DOHH2 (cell line): ENCODE measurements at regions not wholly inside any gene's neighbourhood (a gene's known extent, or its start where the extent isn't known, plus 50 kb on each side); places are given as distances from the start of the nearest gene placed in this dataset.

Experiments used
- EZH2phosphoT487 ChIP-seq: fragments of 200-600 bp; sonication (generic); IDR thresholded peaks from 2 replicates; pipeline ENCODE4 v1.6.1; 2017; ENCODE audit warnings: borderline replicate concordance, mild to moderate bottlenecking, antibody characterized with exemption, low read length, moderate library complexity, mixed read lengths
- TF ChIP-seq, protein P1 (sequence below): fragments of 200-600 bp; sonication (generic); IDR thresholded peaks from one replicate; pipeline ENCODE4 v1.5.1; 2014; ENCODE audit warnings: antibody characterized with exemption, mild to moderate bottlenecking, low read depth, low read length; ENCODE audit not compliant: poor library complexity, severe bottlenecking

- TF ChIP-seq, protein P1, sequence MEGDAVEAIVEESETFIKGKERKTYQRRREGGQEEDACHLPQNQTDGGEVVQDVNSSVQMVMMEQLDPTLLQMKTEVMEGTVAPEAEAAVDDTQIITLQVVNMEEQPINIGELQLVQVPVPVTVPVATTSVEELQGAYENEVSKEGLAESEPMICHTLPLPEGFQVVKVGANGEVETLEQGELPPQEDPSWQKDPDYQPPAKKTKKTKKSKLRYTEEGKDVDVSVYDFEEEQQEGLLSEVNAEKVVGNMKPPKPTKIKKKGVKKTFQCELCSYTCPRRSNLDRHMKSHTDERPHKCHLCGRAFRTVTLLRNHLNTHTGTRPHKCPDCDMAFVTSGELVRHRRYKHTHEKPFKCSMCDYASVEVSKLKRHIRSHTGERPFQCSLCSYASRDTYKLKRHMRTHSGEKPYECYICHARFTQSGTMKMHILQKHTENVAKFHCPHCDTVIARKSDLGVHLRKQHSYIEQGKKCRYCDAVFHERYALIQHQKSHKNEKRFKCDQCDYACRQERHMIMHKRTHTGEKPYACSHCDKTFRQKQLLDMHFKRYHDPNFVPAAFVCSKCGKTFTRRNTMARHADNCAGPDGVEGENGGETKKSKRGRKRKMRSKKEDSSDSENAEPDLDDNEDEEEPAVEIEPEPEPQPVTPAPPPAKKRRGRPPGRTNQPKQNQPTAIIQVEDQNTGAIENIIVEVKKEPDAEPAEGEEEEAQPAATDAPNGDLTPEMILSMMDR = no peak
- no peak for TF ChIP-seq EZH2phosphoT487
Measured at GRCh38 chr7:25621993-25622392, 393.7 kb upstream of the NPVF start.
